ENCODE measurements at regions not wholly inside any gene's neighbourhood (a gene's known extent, or its start where the extent isn't known, plus 50 kb on each side); places are given as distances from the start of the nearest gene placed in this dataset.

- TF ChIP-seq ZNF639 (CRISPR knock-in tag; conservative IDR thresholded peaks at IDR 0.05), result no peak
- no peak for TF ChIP-seq NFRKB (IDR thresholded peaks at IDR 0.05)
- TF ChIP-seq ZNF3 (CRISPR knock-in tag; IDR thresholded peaks at IDR 0.05), result no peak
- TF ChIP-seq SMARCE1 (IDR thresholded peaks at IDR 0.05; ENCODE audit: borderline replicate concordance), result no peak
Observed at GRCh38 chr1:199020904-199021303, 382.1 kb downstream of the PTPRC start (continued).

- ATAC-seq, result no peak
- WGBS (ENCODE audit: low lambda C conversion rate), result 0% methylated on average over 2 of the region's 2 CpGs
- CTCF ChIA-PET (ENCODE audit: low intra/inter-chr PET ratio, low total read pairs), result no interaction called here
- no peaks in the 10 kb centered on the region for H3K27me3 ChIP-seq (ENCODE audit: control insufficient read depth in 1 of 2, insufficient read depth in 2 of 2, low read length in 2 of 2)
- TF ChIP-seq ZNF75D (CRISPR knock-in tag; IDR thresholded peaks at IDR 0.05; ENCODE audit: borderline replicate concordance), result no peak
- no peak for TF ChIP-seq DZIP1 (CRISPR knock-in tag; IDR thresholded peaks at IDR 0.05)
- TF ChIP-seq ZNF777 (CRISPR knock-in tag; IDR thresholded peaks at IDR 0.05), result no peak
- no peak for TF ChIP-seq ISX (CRISPR knock-in tag; conservative IDR thresholded peaks at IDR 0.05)
- TF ChIP-seq PATZ1 (CRISPR knock-in tag; IDR thresholded peaks at IDR 0.05), result no peak
- TF ChIP-seq HMG20A (CRISPR knock-in tag; IDR thresholded peaks at IDR 0.05; ENCODE audit: borderline replicate concordance), result no peak
- no peak for TF ChIP-seq KMT2B (CRISPR knock-in tag; IDR thresholded peaks at IDR 0.05)
- no peak for TF ChIP-seq MTF2 (CRISPR knock-in tag; IDR thresholded peaks at IDR 0.05; ENCODE audit: borderline replicate concordance)
- no peak for TF ChIP-seq THAP9 (CRISPR knock-in tag; IDR thresholded peaks at IDR 0.05; ENCODE audit: borderline replicate concordance)
- no peak for TF ChIP-seq FOXK2 (IDR thresholded peaks at IDR 0.05)
- TF ChIP-seq ZSCAN22 (CRISPR knock-in tag; IDR thresholded peaks at IDR 0.05), result no peak
- no peak for TF ChIP-seq CHD2 (IDR thresholded peaks at IDR 0.05; ENCODE audit: low read depth, low read length)
- TF ChIP-seq RAD51 (IDR thresholded peaks at IDR 0.05; ENCODE audit: borderline replicate concordance), result no peak
- no peaks in the 10 kb centered on the region for H3K4me1 ChIP-seq (ENCODE audit: insufficient read depth, low read length)
- no peaks in the 10 kb centered on the region for H3K9me3 ChIP-seq (ENCODE audit: low read length)
- in situ Hi-C loops (cut with HindIII; ENCODE audit: extremely low pct_ligation_motif_present, low pct_unique_long_range_greater_than_20kb) (no loop called here), intact Hi-C loops (cut with micrococcal nuclease; ENCODE audit: unreplicated experiment) (no loop called here)
- H3K9ac ChIP-seq (ENCODE audit: insufficient read depth, low read depth, low read length), result no peak overlapping the region
- H4K20me1 ChIP-seq (ENCODE audit: insufficient read depth, low read length), result no peaks in the 10 kb centered on the region
- BruUV-seq (replicated peaks), result no TSS peak
- no peak for DNase-seq (ENCODE audit: low spot score)
- H3K36me3 ChIP-seq (replicated peaks in 1 of 2; ENCODE audit: control insufficient read depth in 1 of 2, insufficient read depth in 2 of 2, low read length in 2 of 2), result no peaks in the 10 kb centered on the region
- H3K4me3 ChIP-seq (replicated peaks in 1 of 3; ENCODE audit: insufficient read depth in 1 of 3, low read depth in 2 of 3, low read length in 3 of 3), result no peak overlapping the region
- H2AFZ ChIP-seq (ENCODE audit: low read length), result no peak overlapping the region
- POLR2A ChIA-PET, result no interaction called here
- H3K4me2 ChIP-seq (ENCODE audit: low read depth, low read length), result no peak overlapping the region
- no peaks in the 10 kb centered on the region for H3K79me2 ChIP-seq (ENCODE audit: insufficient read depth, low read length)
- no peak for FAIRE-seq
- no peak overlapping the region for H3K27ac ChIP-seq (ENCODE audit: extremely low read length, insufficient read depth, low read length)
Observed at GRCh38 chr1:199029401-199029800, 390.6 kb downstream of the PTPRC start.
